ENCODE measurements at regions not wholly inside any gene's neighbourhood (a gene's known extent, or its start where the extent isn't known, plus 50 kb on each side); places are given as distances from the start of the nearest gene placed in this dataset.
A peak's percentile ranks its signal among the peaks of the same experiment; 100 is the strongest.

DNA sequence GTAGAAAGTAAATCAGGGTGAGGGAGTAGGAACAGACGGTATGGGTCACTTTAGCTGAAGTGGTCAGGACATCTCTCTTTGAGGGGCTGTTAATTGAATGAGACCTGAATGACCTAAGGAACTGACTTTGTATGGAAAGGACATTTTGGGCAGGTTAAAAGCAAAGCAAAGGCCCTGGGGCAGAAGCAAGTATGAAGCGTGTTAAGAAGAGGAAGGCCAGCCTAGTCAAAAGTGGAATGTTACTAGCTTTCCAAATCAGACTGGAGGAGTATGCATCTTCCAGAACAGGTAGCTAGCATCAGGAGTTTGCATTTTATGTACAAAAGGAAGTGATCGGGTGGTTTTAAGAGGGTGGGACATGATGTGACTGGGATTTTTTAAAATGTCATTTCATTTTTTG, 70.9 kb upstream of the PCGF5 start:
- no peak for DNase-seq

DNA sequence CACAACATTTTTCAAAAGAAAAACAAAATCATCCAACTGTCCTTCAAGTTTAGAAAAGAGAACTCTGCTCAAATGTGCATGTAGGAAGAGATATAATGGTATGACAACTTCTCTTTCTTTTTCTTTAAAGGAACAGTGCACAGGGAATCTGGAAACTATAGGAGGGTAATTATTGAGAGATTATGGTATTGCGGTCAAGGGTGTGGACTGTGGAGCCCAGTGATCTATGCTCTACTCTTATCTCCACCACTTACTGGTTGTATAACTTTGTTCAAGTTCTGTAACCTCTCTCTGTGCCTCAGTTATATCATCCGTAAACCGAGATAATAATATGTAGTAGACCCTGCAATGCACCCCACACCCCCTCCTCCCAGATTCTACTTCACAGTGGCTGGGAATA, 69.8 kb upstream of the PCGF5 start:
- no peak for DNase-seq

DNA sequence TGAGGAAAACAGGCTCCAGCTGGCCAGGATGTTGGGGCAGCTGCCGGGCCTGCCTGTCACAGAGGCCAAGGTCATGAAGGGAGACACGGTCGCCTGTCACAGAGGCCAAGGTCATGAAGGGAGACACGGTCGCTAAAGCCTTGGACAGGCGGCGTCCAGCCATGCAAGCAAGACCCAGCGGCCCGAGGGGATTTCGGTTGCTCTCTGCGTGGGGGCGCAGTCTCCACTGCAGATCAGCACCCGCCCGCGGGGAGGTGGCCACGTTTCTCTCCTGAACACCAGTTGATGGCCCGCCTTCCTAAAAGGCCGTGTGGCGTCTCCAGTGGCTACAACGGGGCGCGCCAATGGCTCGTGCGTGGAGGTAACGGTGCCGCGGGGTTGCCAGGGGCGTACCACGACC, 67.0 kb upstream of the PCGF5 start:
- no peak for DNase-seq

DNA sequence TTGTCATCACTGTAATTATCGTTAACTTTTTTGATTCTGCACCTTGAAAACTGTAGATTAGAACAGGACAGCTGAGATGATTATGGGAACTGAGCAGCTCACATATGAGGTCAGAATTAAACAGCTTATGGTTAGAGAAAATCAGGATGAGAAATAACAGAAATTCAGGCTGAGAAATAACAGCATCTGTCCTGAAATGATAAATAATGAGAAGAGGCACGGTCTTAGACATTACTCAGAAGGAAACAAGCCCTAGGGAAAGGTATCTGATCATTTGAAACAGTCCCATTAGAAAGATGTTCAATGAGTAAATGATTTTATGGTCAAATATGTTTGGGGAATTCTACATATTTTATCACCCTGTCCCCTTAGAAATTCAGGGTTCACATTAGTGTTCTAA, 65.6 kb upstream of the PCGF5 start:
- no peak for DNase-seq

DNA sequence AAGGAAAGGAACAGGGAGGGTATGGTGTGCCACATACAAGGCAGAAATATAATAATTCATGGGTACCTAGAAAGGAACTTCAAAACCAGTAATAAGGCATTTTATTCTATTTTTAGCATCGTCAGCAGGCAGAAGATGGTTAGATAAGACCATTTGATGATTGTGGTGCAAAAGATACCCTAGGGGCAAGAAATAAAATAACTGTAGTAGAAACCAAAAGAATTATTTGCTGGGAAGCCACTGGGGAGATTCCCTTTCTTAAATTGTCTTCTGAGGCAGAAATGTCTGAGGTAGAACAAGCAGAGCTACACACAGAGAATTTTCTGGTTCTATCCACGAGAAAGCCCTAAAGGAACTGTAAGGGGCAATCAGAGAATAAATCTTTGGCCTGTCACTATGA, 64.3 kb upstream of the PCGF5 start:
- DNase-seq = no peak

DNA sequence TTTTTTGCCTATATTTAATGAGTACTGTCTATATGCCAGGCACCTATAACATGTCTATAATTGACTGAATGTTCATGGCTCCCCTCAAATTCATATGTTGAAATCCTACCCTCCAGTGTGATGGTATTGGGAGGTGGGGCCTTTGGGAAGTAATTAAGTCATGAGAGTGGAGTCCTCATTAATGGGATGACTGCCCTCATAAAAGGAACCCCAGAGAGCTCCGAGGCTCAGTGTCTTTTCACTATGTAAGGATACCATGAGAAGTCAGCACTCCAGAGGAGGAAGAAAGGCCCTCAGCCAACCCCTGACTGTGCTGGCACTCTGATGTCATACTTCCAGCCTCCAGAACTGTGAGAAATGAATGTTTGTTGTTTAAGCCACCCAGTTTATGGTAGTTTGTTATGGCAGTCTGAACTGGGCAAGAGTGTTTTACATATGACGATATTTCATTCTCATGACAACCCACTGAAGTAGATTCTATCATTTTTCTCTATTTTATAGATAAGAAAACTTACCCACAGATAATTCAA, 61.1 kb upstream of the PCGF5 start:
- no peak for DNase-seq

DNA sequence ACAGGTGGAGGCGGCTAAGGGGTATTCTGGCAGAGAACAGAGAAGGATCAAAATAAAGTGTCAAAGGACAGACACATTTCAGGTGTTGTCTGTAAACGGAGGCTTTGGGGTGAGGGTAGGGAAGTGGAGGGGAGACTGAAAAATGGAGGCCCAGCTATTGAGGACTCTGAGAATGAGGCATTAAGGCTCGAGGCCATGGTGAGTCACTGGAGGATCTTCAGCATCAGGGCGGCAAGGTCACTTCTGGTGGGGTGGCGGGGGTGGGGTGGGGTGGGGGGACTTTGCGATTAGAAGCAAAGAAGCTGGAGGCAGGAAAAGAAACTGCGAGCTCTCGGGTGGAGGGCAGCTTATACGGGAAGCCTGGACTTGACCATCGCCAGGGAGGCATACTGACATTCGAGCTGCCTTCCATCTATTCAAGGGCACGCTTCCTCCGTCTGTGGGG, 58.4 kb upstream of the PCGF5 start:
- DNase-seq = no peak

DNA sequence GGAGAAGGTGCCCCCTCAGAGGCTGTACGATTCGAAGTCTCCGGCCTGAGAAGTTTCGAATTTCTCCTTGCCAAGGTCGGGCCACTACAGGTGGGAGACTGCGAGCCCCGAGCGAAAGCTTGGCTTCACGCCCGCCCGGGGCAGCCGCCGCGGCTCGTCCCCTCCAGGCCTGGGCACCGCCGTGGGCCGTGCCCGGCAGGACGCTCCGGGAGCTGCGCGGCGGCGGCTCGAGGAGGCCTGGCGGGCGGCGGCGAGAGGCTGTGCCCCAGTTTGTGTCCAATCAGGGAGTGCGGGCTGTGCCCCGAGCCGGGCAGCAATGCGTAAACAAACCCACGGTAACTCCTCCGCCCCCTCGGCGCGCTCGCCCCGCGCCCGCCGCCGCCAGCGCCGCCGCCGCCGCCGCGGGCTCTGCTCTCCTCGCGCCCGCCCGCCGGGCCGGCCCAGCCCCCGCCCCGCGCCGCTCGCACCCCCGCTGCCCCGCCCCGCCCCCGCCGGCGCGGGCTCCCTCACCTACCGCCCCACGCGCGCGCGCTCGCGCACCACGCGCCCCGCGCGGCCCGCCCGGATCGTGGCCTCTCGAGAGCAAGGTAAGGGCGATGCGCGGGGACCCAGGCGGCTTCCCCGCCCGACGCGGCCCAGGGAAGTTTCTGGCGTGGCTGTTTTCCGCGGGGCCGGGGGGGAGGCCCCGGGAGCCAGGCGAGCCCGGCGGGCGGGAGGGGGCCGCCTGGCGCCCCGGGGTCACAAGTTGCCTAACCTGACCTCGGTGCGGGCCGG, 57.8 kb upstream of the PCGF5 start:
- peak; percentile 84 for DNase-seq

DNA sequence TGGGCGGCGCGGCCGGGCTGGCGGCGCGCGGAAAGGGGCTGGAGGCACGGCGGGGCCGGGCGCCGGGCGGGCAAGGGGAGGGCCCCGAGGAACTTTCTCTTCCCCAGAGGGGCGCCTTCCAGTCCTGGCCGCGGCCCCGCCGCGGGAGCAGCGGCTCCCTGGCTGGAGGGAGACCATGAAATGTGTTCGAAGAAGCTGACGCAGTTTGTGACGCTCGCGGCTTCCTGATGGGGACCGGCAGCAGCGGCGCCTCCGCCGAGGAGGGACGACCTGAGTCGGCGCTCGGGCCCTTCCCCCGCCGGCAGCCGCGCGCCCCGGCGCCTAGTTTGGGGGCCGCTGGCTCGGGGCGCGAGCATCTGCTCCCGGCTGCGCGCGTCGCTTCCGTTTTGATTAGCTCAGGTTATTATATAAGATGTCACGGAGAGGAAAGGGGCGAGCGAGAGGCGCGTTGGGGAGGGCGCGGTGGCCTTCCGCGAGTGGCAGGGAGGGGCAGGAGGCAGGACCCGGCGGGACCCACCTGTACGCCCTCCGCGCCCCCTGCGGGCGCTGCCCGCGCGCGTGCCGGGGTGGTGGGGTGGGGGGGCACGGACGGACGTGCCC, 57.1 kb upstream of the PCGF5 start:
- peak; percentile 70 for DNase-seq

DNA sequence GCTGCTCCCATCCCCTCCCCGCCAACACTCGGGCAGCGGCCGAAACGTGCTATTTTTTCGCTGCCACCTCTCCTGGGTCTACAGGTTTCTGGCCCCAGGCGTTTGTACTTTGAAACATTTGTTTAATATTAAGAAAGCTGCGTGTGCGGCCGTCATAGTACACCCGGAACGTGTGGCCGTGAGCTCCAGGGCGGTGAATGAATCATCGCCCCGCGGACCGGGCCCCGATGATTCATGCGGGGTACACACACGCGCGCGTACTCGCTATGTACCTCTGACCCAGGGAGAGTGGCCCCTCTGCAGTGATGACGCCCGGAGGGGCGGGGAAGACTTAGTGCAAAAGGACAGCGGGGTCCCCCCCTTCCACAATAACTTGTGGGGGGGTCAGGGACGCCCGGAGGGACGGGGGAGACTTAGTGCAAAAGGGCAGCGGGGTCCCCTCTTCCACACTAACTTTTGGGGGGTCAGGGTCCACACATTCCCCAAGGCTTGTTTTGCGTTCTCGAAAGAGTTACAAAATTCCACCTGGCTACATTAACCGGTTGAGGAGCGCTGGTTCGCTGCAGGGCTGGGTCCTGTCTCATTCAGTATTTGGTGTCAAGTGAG, 56.5 kb upstream of the PCGF5 start:
- DNase-seq = peak; percentile 40

DNA sequence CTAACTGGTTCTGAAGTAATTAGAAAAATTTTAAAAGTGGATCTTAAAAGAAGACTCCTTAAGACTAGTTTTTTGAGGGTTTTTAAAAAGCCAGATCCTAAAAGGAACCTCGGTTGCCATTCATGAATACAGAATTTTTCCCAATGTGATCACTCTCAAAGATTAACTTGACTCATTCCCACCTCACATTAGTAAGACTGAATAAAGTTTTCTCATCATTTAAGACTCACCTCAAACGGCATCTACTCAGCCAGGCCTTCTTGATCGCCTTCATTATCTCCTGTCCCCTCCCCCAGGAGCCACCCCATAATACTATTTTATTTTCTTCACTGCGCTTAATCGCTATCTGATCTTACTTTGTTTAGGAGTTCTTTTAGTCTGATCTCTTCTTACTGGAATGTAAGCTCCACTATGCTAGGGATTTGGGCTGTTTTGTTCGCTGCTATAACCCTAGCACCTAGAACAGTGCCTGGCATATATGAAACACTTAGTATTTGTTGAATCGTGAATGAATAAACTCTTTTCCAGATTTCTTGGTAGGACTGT, 55.9 kb upstream of the PCGF5 start:
- DNase-seq = peak; percentile 14

DNA sequence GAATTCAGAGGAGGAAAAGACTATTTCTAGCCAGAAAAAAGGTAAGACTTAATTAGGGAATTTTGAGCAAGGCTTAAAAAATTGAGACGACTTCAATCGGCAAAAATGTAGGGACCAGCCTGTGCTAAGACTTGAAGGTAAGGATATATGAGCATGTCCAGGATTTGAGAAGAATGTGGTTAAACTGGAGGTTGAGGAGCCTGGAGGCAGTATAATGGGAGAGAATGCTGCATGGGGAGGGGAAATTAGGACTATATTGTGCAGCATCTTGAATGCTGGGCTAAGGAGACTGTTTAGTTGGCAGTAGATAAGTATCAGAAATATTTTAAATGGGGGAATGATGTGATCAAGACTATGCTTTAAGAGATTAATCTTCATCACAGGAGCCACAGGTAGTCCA, 53.1 kb upstream of the PCGF5 start:
- DNase-seq = no peak

DNA sequence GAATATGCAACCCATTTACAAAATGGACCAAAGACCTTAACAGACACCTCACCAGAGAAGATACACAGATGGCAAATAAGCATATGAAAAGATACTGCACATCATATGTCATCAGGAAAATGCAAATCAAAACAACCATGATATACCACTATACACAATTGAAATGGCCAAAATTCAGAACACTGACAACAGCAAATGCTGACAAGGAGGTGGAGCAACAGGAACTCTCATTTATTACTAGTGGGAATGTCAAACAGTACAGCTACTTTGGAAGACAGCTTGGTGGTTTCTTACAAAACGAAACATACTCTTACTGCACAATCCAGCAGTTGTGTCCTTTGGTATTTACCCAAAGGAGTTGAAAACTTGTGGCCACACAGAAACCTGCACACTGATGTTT, 50.0 kb upstream of the PCGF5 start:
- no peak for DNase-seq
